OCI-LY1 (cell line): ENCODE measurements at regions not wholly inside any gene's neighbourhood (a gene's known extent, or its start where the extent isn't known, plus 50 kb on each side); places are given as distances from the start of the nearest gene placed in this dataset.

Source experiments
- H2AFZ ChIP-seq: fragments of 200-600 bp; sonication (generic), shearing (Covaris generic); 2 replicates; pipeline ENCODE4 v1.6.0; 2014; ENCODE audit warnings: antibody characterized with exemption, mild to moderate bottlenecking, low read length
- H3F3A ChIP-seq: fragments of 200-600 bp; sonication (generic), shearing (Covaris generic); 2 replicates; pipeline ENCODE4 v1.6.0; 2014; ENCODE audit warnings: mild to moderate bottlenecking, antibody characterized with exemption, low read length, moderate library complexity; ENCODE audit not compliant: insufficient read depth
- H3K27ac ChIP-seq: fragments of 200-600 bp; sonication (generic); 2 replicates; pipeline ENCODE4 v1.5.1; 2014; ENCODE audit warnings: low read length, mixed run types, mild to moderate bottlenecking, low read depth; ENCODE audit not compliant: poor library complexity, severe bottlenecking
- H3K27me3 ChIP-seq: fragments of 200-600 bp; sonication (generic); 2 replicates; pipeline ENCODE4 v1.6.0; 2014; ENCODE audit warnings: antibody characterized with exemption, mild to moderate bottlenecking, low read length, moderate library complexity; ENCODE audit not compliant: insufficient read depth
- H3K36me3 ChIP-seq: fragments of 200-600 bp; sonication (generic); 2 replicates; pipeline ENCODE4 v1.6.1; 2014; ENCODE audit warnings: mild to moderate bottlenecking, antibody characterized with exemption, low read length, moderate library complexity, mixed read lengths; ENCODE audit not compliant: insufficient read depth
- H3K4me1 ChIP-seq: fragments of 200-600 bp; sonication (generic); 2 replicates; pipeline ENCODE4 v1.5.1; 2014; ENCODE audit warnings: mild to moderate bottlenecking, low read length, moderate library complexity; ENCODE audit not compliant: insufficient read depth, severe bottlenecking
- H3K4me2 ChIP-seq: fragments of 200-600 bp; sonication (generic), shearing (Covaris generic); 2 replicates; pipeline ENCODE4 v1.6.1; 2014; ENCODE audit warnings: low read length
- H3K4me3 ChIP-seq: fragments of 200-600 bp; sonication (generic); 2 replicates; pipeline ENCODE4 v1.5.1; 2014; ENCODE audit warnings: low read length, low read depth, mild to moderate bottlenecking, mixed read lengths; ENCODE audit not compliant: poor library complexity, severe bottlenecking
- H3K79me2 ChIP-seq: fragments of 200-600 bp; shearing (Covaris generic); 2 replicates; pipeline ENCODE4 v1.6.1; 2016; ENCODE audit warnings: mixed run types, low read length, mixed read lengths; ENCODE audit not compliant: insufficient read depth
- H3K9ac ChIP-seq: fragments of 200-600 bp; sonication (generic), shearing (Covaris generic); 2 replicates; pipeline ENCODE4 v1.6.1; 2014; ENCODE audit warnings: mild to moderate bottlenecking, low read length, mixed read lengths
- H3K9me2 ChIP-seq: fragments of 200-600 bp; sonication (generic), shearing (Covaris generic); 2 replicates; pipeline ENCODE4 v1.6.1; 2014; ENCODE audit warnings: low read depth, mild to moderate bottlenecking, low read length, mixed read lengths
- H3K9me3 ChIP-seq: fragments of 200-600 bp; shearing (Covaris generic); 2 replicates; pipeline ENCODE4 v1.6.1; 2014; ENCODE audit warnings: low read length, mixed read lengths
- H4K20me1 ChIP-seq: fragments of 200-600 bp; sonication (generic), shearing (Covaris generic); 2 replicates; pipeline ENCODE4 v1.6.0; 2016; ENCODE audit warnings: mild to moderate bottlenecking, low read length; ENCODE audit not compliant: insufficient read depth
- CTCF ChIP-seq: fragments of 200-600 bp; sonication (generic), shearing (Covaris generic); IDR thresholded peaks from 2 replicates; pipeline ENCODE4 v1.5.1; 2017; ENCODE audit warnings: mild to moderate bottlenecking, antibody characterized with exemption, low read length, moderate library complexity, mixed read lengths
- EZH2 ChIP-seq: fragments of 200-600 bp; sonication (generic), shearing (Covaris generic); IDR thresholded peaks from 2 replicates; pipeline ENCODE4 v1.8.0; 2017; ENCODE audit warnings: borderline replicate concordance, mixed run types, mild to moderate bottlenecking, antibody characterized with exemption, low read length, moderate library complexity, mixed read lengths

- Histone ChIP-seq H3K4me3 (no peak overlapping the region), H3K27me3 (no peaks in the 10 kb centered on the region), H4K20me1 (no peaks in the 10 kb centered on the region), H3K27ac (no peak overlapping the region), H3K9me2 (no peaks in the 10 kb centered on the region), H3K9me3 (no peaks in the 10 kb centered on the region), H3F3A (no peaks in the 10 kb centered on the region), H3K4me1 (no peaks in the 10 kb centered on the region), H3K4me2 (no peak overlapping the region), H3K9ac (no peak overlapping the region), H2AFZ (no peak overlapping the region), H3K79me2 (no peaks in the 10 kb centered on the region), H3K36me3 (no peaks in the 10 kb centered on the region)
- TF ChIP-seq EZH2 (no peak), CTCF (no peak)
Observed at GRCh38 chr4:19910861-19911525, 340.7 kb upstream of the SLIT2 start.

- H3K4me1 ChIP-seq, result no peaks in the 10 kb centered on the region
- no peaks in the 10 kb centered on the region for H3K9me3 ChIP-seq
- no peaks in the 10 kb centered on the region for H3K27me3 ChIP-seq
- H3K4me2 ChIP-seq, result no peak overlapping the region
- TF ChIP-seq CTCF (no peak), EZH2 (no peak)
- no peak overlapping the region for H3K27ac ChIP-seq
- no peaks in the 10 kb centered on the region for H3K79me2 ChIP-seq
- H3K9me2 ChIP-seq, result no peaks in the 10 kb centered on the region
- H3K9ac ChIP-seq, result no peak overlapping the region
- H3K36me3 ChIP-seq, result no peaks in the 10 kb centered on the region
- H3F3A ChIP-seq, result no peaks in the 10 kb centered on the region
- H3K4me3 ChIP-seq, result no peak overlapping the region
- no peaks in the 10 kb centered on the region for H4K20me1 ChIP-seq
- no peak overlapping the region for H2AFZ ChIP-seq
Observed at GRCh38 chr4:19905024-19905423, 346.7 kb upstream of the SLIT2 start.

DNA sequence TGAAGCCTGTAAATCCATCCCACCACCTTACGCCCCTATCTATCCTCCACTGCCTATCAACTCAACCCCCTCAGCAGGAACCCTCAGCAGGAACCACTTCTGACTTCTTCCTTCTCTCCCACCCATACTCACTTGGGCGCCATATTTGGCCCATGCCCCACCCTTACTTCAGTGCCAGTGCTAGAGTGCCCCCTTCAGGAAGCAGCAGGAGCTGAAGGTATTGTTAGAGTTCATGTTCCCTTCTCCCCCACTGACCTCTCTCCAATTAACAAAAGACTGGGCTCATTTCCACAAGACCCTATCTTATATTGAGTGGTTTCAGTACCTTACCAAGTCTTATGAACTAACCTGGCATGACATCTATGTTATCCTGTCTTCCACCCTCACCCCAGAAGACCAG lies 363.1 kb upstream of the SLIT2 start:
- no peak for TF ChIP-seq EZH2
- peak; percentile 40 for TF ChIP-seq CTCF
- Histone ChIP-seq H2AFZ (no peak overlapping the region), H3K79me2 (no peaks in the 10 kb centered on the region), H3K9me2 (no peaks in the 10 kb centered on the region), H3K4me2 (no peak overlapping the region), H3F3A (no peaks in the 10 kb centered on the region), H3K9ac (no peak overlapping the region), H3K9me3 (no peaks in the 10 kb centered on the region), H3K27me3 (no peaks in the 10 kb centered on the region), H3K27ac (no peak overlapping the region), H4K20me1 (no peaks in the 10 kb centered on the region), H3K4me3 (no peak overlapping the region), H3K36me3 (no peaks in the 10 kb centered on the region), H3K4me1 (no peaks in the 10 kb centered on the region)
